ENCODE measurements at regions not wholly inside any gene's neighbourhood (a gene's known extent, or its start where the extent isn't known, plus 50 kb on each side); places are given as distances from the start of the nearest gene placed in this dataset.

- DNase-seq (ENCODE audit: low read depth): no peak
Observed at GRCh38 chr16:76176616-76177015, 100.6 kb upstream of the CNTNAP4 start.

- DNase-seq (ENCODE audit: low read depth): no peak
Observed at GRCh38 chr16:76182041-76182635, 95.1 kb upstream of the CNTNAP4 start.

GRCh38 chr16:76183647-76184046 is 93.6 kb upstream of the CNTNAP4 start:
- no peak for DNase-seq (ENCODE audit: low read depth)

GRCh38 chr16:76190057-76190456 is 87.1 kb upstream of the CNTNAP4 start:
- no peak for DNase-seq (ENCODE audit: low read depth)

GRCh38 chr16:76190480-76190879 is 86.7 kb upstream of the CNTNAP4 start:
- DNase-seq (ENCODE audit: low read depth): no peak

GRCh38 chr16:76193906-76194615 is 83.1 kb upstream of the CNTNAP4 start:
- peak; percentile 33 for DNase-seq (ENCODE audit: low read depth)

- peak; percentile 59 for DNase-seq (ENCODE audit: low read depth)
Observed at GRCh38 chr16:76194616-76195015, 82.6 kb upstream of the CNTNAP4 start.

GRCh38 chr16:76195056-76195455 is 82.1 kb upstream of the CNTNAP4 start:
- peak; percentile 4 for DNase-seq (ENCODE audit: low read depth)

- DNase-seq (ENCODE audit: low read depth): no peak
Observed at GRCh38 chr16:76195648-76196047, 81.6 kb upstream of the CNTNAP4 start.

- DNase-seq (ENCODE audit: low read depth): no peak
Observed at GRCh38 chr16:76197900-76198299, 79.3 kb upstream of the CNTNAP4 start.

- no peak for DNase-seq (ENCODE audit: low read depth)
Observed at GRCh38 chr16:76199681-76200220, 77.5 kb upstream of the CNTNAP4 start.

- peak; percentile 46 for DNase-seq (ENCODE audit: low read depth)
Observed at GRCh38 chr16:76201385-76201784, 75.8 kb upstream of the CNTNAP4 start.

- DNase-seq (ENCODE audit: low read depth): no peak
Observed at GRCh38 chr16:76204249-76204648, 73.0 kb upstream of the CNTNAP4 start.

- peak; percentile 4 for DNase-seq (ENCODE audit: low read depth)
Observed at GRCh38 chr16:76207270-76207669, 69.9 kb upstream of the CNTNAP4 start.

GRCh38 chr16:76210157-76210556 is 67.0 kb upstream of the CNTNAP4 start:
- no peak for DNase-seq (ENCODE audit: low read depth)

- no peak for DNase-seq (ENCODE audit: low read depth)
Observed at GRCh38 chr16:76213860-76214259, 63.3 kb upstream of the CNTNAP4 start.

- no peak for DNase-seq (ENCODE audit: low read depth)
Observed at GRCh38 chr16:76214856-76215255, 62.3 kb upstream of the CNTNAP4 start.

- DNase-seq (ENCODE audit: low read depth): peak; percentile 12
Observed at GRCh38 chr16:76222087-76222486, 55.1 kb upstream of the CNTNAP4 start.

GRCh38 chr16:76222853-76223252 is 54.3 kb upstream of the CNTNAP4 start:
- no peak for DNase-seq (ENCODE audit: low read depth)

- peak; percentile 30 for DNase-seq (ENCODE audit: low read depth)
Observed at GRCh38 chr16:76226011-76226410, 51.2 kb upstream of the CNTNAP4 start.

GRCh38 chr16:76226481-76226880 is 50.7 kb upstream of the CNTNAP4 start:
- DNase-seq (ENCODE audit: low read depth): no peak

Data from LHCN-M2 (cell line).